ENCODE measurements at regions not wholly inside any gene's neighbourhood (a gene's known extent, or its start where the extent isn't known, plus 50 kb on each side); places are given as distances from the start of the nearest gene placed in this dataset.
A peak's percentile ranks its signal among the peaks of the same experiment; 100 is the strongest.

- H3K9me3 ChIP-seq = no peaks in the 10 kb centered on the region
- peaks cover 12% of the 10 kb centered on the region; the same call in 1 of the 2 replicates for H3K79me2 ChIP-seq (ENCODE audit: insufficient read depth)
- ChIA-PET POLR2A (interaction anchor here (0.5 to 7.3 kb wide), 41 partner anchors 13 to 1763 kb away, joined by 3 to 158 read pairs (median 4); a partner anchor contains a TSS), CTCF (no interaction called here)
- H4K20me1 ChIP-seq (ENCODE audit: insufficient read depth) = no peaks in the 10 kb centered on the region
- peak overlapping the region; percentile 90 for H3K9ac ChIP-seq
- no peak overlapping the region for H2AFZ ChIP-seq (ENCODE audit: low read depth)
- under 1% methylated on average over 39 of the region's 53 CpGs for WGBS (ENCODE audit: low lambda C conversion rate)
- H3K4me1 ChIP-seq (ENCODE audit: control insufficient read depth in 1 of 2, insufficient read depth in 2 of 2, low read depth in 1 of 2, low read length in 1 of 2) = peaks cover 4 to 6% of the 10 kb centered on the region in 2 experiments; a peak in 3 of 4 replicates
- H3K9me2 ChIP-seq = no peaks in the 10 kb centered on the region
- peak overlapping the region; percentile 91 for H3K4me2 ChIP-seq
- peak overlapping the region; percentile 91 to 97 for H3K27ac ChIP-seq (ENCODE audit: low read depth in 2 of 2, low read length in 1 of 2)
- H3F3A ChIP-seq (replicated peaks; ENCODE audit: insufficient read depth) = peaks cover 37% of the 10 kb centered on the region
- DNase-seq = peak; percentile 93
- H3K27me3 ChIP-seq (ENCODE audit: insufficient read depth) = no peaks in the 10 kb centered on the region
- peaks cover 2 to 16% of the 10 kb centered on the region in 2 experiments for H3K36me3 ChIP-seq (replicated peaks in 1 of 2; ENCODE audit: control insufficient read depth in 1 of 2, insufficient read depth in 2 of 2, low read length in 1 of 2)
- H3K4me3 ChIP-seq (ENCODE audit: low read depth in 2 of 2, low read length in 1 of 2) = peak overlapping the region; percentile 72 to 73
- TF ChIP-seq POLR2AphosphoS5 (IDR thresholded peaks at IDR 0.05; ENCODE audit: low read depth, low read length) = peak; percentile 99
- TF ChIP-seq PBX3 (IDR thresholded peaks at IDR 0.05) = peak; percentile 40; the same call in 1 of the 2 replicates
- peak; percentile 20 for TF ChIP-seq JUND (IDR thresholded peaks at IDR 0.05)
- peak; percentile 50; the same call in 1 of the 2 replicates for TF ChIP-seq MEF2A (IDR thresholded peaks at IDR 0.05; ENCODE audit: borderline replicate concordance, low read depth)
- TF ChIP-seq EP300 (IDR thresholded peaks at IDR 0.05; ENCODE audit: borderline replicate concordance in 1 of 2, low read depth in 1 of 2, low read length in 1 of 2) = peak in 1 of 2 experiments; percentile 43; a peak in 1 of 4 replicates
- peak; percentile 61 for TF ChIP-seq SIN3A (IDR thresholded peaks at IDR 0.05; ENCODE audit: borderline replicate concordance, low read depth, low read length)
- TF ChIP-seq FOXJ3 (CRISPR knock-in tag; IDR thresholded peaks at IDR 0.05) = no peak
- peak; percentile 88 for TF ChIP-seq CHD2 (IDR thresholded peaks at IDR 0.05; ENCODE audit: low read length, partially characterized antibody)
- peak; percentile 87; the same call in 1 of the 2 replicates for TF ChIP-seq ZBTB33 (IDR thresholded peaks at IDR 0.05; ENCODE audit: borderline replicate concordance, low read depth)
- no peak for TF ChIP-seq RCOR1 (IDR thresholded peaks at IDR 0.05; ENCODE audit: low read length)
- no peak for TF ChIP-seq SMC3 (IDR thresholded peaks at IDR 0.05; ENCODE audit: low read depth, low read length)
- no peak for TF ChIP-seq RXRA (IDR thresholded peaks at IDR 0.05; ENCODE audit: borderline replicate concordance, low read depth)
- peak; percentile 82 for TF ChIP-seq TAF1 (IDR thresholded peaks at IDR 0.05; ENCODE audit: borderline replicate concordance, low read depth, low read length)
- TF ChIP-seq TCF12 (IDR thresholded peaks at IDR 0.05) = peak; percentile 7; the same call in 1 of the 2 replicates
- peak; percentile 85 for TF ChIP-seq IRF3 (IDR thresholded peaks at IDR 0.05; ENCODE audit: low read depth, low read length)
- peak; percentile 35; the same call in 1 of the 2 replicates for TF ChIP-seq ELF1 (IDR thresholded peaks at IDR 0.05)
- no peak for TF ChIP-seq FOSL2 (IDR thresholded peaks at IDR 0.05; ENCODE audit: borderline replicate concordance, low read depth)
- no peak for TF ChIP-seq RAD21 (IDR thresholded peaks at IDR 0.05; ENCODE audit: low read length)
- TF ChIP-seq NRF1 (IDR thresholded peaks at IDR 0.05; ENCODE audit: low read depth, low read length) = peak; percentile 70
- TF ChIP-seq NFIC (IDR thresholded peaks at IDR 0.05; ENCODE audit: borderline replicate concordance) = 0 out of 2 replicates have a peak, but pooled peaks have one; percentile 11
- no peak for TF ChIP-seq EZH2phosphoT487 (IDR thresholded peaks at IDR 0.05; ENCODE audit: borderline replicate concordance, low read depth)
- TF ChIP-seq MAX (IDR thresholded peaks at IDR 0.05; ENCODE audit: low read depth) = no peak
- peak; percentile 64; the same call in 1 of the 2 replicates for TF ChIP-seq REST (IDR thresholded peaks at IDR 0.05; ENCODE audit: low read depth, low read length)
- TF ChIP-seq USF1 (IDR thresholded peaks at IDR 0.05; ENCODE audit: borderline replicate concordance, low read depth) = no peak
Observed at GRCh38 chr6:27132532-27133280, 114.8 kb upstream of the PRSS16 start.
